GM23338 (cell line): ENCODE measurements at regions not wholly inside any gene's neighbourhood (a gene's known extent, or its start where the extent isn't known, plus 50 kb on each side); places are given as distances from the start of the nearest gene placed in this dataset.

Experiments used
- ATAC-seq: fragments of 200-7000 bp; cut with Tn5 transposase; 3 replicates; pipeline ENCODE4 v1.9.1; 2020
- DNase-seq: peaks from one replicate; pipeline ENCODE4 v3.0.0-alpha.2; 2015; ENCODE audit warnings: low spot score
- H2AFZ ChIP-seq: fragments of 200-600 bp; sonication (generic); 2 replicates; pipeline ENCODE4 v1.8.0; 2016; ENCODE audit warnings: antibody characterized with exemption, mild to moderate bottlenecking, moderate library complexity
- H3F3A ChIP-seq: fragments of 200-600 bp; sonication (generic); replicated peaks from 2 replicates; pipeline ENCODE4 v1.8.0; 2017; ENCODE audit warnings: antibody characterized with exemption, mixed run types, low read depth
- H3K27ac ChIP-seq: fragments of 200-600 bp; sonication (generic); 2 replicates; pipeline ENCODE4 v1.6.1; 2016; ENCODE audit warnings: low read depth
- H3K27me3 ChIP-seq: fragments of 200-600 bp; sonication (generic); 2 replicates; pipeline ENCODE4 v1.8.0; 2016; ENCODE audit warnings: mild to moderate bottlenecking, mixed run types, moderate library complexity; ENCODE audit not compliant: insufficient read depth
- H3K36me3 ChIP-seq: fragments of 200-600 bp; sonication (generic); 2 replicates; pipeline ENCODE4 v1.8.0; 2016; ENCODE audit warnings: mild to moderate bottlenecking; ENCODE audit not compliant: insufficient read depth
- H3K4me1 ChIP-seq: fragments of 200-600 bp; sonication (generic); 2 replicates; pipeline ENCODE4 v1.8.0; 2016; ENCODE audit warnings: mild to moderate bottlenecking, moderate library complexity; ENCODE audit not compliant: insufficient read depth
- H3K4me2 ChIP-seq: fragments of 200-600 bp; sonication (generic); 2 replicates; pipeline ENCODE4 v1.7.1; 2017; ENCODE audit warnings: mixed run types
- H3K4me3 ChIP-seq: fragments of 200-600 bp; sonication (generic); 2 replicates; pipeline ENCODE4 v1.6.1; 2016; ENCODE audit warnings: mixed run types
- H3K79me2 ChIP-seq: fragments of 200-600 bp; sonication (generic); replicated peaks from 2 replicates; pipeline ENCODE4 v1.8.0; 2017; ENCODE audit warnings: mild to moderate bottlenecking; ENCODE audit not compliant: insufficient read depth
- H3K9me2 ChIP-seq: fragments of 200-600 bp; sonication (generic); 2 replicates; pipeline ENCODE4 v1.8.0; 2017; ENCODE audit not compliant: insufficient read depth
- H4K20me1 ChIP-seq: fragments of 200-600 bp; sonication (generic); replicated peaks from 2 replicates; pipeline ENCODE4 v1.8.0; 2017; ENCODE audit warnings: mild to moderate bottlenecking; ENCODE audit not compliant: insufficient read depth
- H3K27ac Mint-ChIP-seq: 2 replicates; pipeline ENCODE4 v1.8.0; 2020; ENCODE audit warnings: inconsistent platforms, mild to moderate bottlenecking, moderate library complexity, mixed read lengths
- H3K27me3 Mint-ChIP-seq: 3 replicates; pipeline ENCODE4 v1.8.0; 2022; ENCODE audit warnings: low read depth, mild to moderate bottlenecking, moderate library complexity, mixed read lengths, inconsistent platforms; ENCODE audit not compliant: insufficient read depth, poor library complexity
- H3K36me3 Mint-ChIP-seq: 3 replicates; pipeline ENCODE4 v1.8.0; 2021; ENCODE audit warnings: low read depth, mild to moderate bottlenecking, inconsistent platforms, moderate library complexity, mixed read lengths
- H3K4me1 Mint-ChIP-seq: 3 replicates; pipeline ENCODE4 v1.8.0; 2020; ENCODE audit warnings: mild to moderate bottlenecking, inconsistent platforms, mixed read lengths
- H3K4me3 Mint-ChIP-seq: 3 replicates; pipeline ENCODE4 v1.8.0; 2021; ENCODE audit warnings: moderate library complexity, mild to moderate bottlenecking, inconsistent platforms, mixed read lengths
- H3K9me3 Mint-ChIP-seq: 3 replicates; pipeline ENCODE4 v1.8.0; 2020; ENCODE audit warnings: moderate library complexity, mild to moderate bottlenecking, inconsistent platforms, mixed read lengths
- CREB1 ChIP-seq: fragments of 250-450 bp; sonication (Bioruptor Pico); IDR thresholded peaks from 2 replicates; pipeline ENCODE4 v1.5.0; 2020; ENCODE audit warnings: low read depth, mild to moderate bottlenecking, moderate library complexity
- CTCF ChIP-seq, 2 experiments: fragments of 200-600 bp in 1 of 2; sonication (generic) in 1 of 2; conservative IDR thresholded peaks; 2 replicates each; pipeline versions ENCODE4 v1.5.1 to v1.6.1; 2016 to 2017; ENCODE audit warnings: antibody characterized with exemption in 2 of 2, low read depth in 2 of 2, mild to moderate bottlenecking in 2 of 2, moderate library complexity in 1 of 2
- ETS1 ChIP-seq: IDR thresholded peaks from 2 replicates; pipeline ENCODE4 v1.6.1; 2016; ENCODE audit warnings: antibody characterized with exemption
- EZH2 ChIP-seq: fragments of 200-600 bp; sonication (generic); IDR thresholded peaks from one replicate; pipeline ENCODE4 v1.8.0; 2017; ENCODE audit warnings: antibody characterized with exemption, mild to moderate bottlenecking, low read depth; ENCODE audit not compliant: unreplicated experiment
- EZH2phosphoT487 ChIP-seq: fragments of 200-600 bp; sonication (generic); IDR thresholded peaks from one replicate; pipeline ENCODE4 v1.8.1; 2018; ENCODE audit warnings: antibody characterized with exemption; ENCODE audit not compliant: unreplicated experiment
- JUNB ChIP-seq: IDR thresholded peaks from one replicate; pipeline ENCODE4 v1.6.1; 2016; ENCODE audit warnings: antibody characterized with exemption; ENCODE audit not compliant: unreplicated experiment
- NANOG ChIP-seq: IDR thresholded peaks from 2 replicates; pipeline ENCODE4 v1.6.1; 2016; ENCODE audit warnings: antibody characterized with exemption, borderline replicate concordance
- POLR2AphosphoS5 ChIP-seq: IDR thresholded peaks from 2 replicates; pipeline ENCODE4 v1.6.1; 2016; ENCODE audit warnings: antibody characterized with exemption, low read depth
- REST ChIP-seq: IDR thresholded peaks from one replicate; pipeline ENCODE4 v1.6.1; 2018; ENCODE audit warnings: antibody characterized with exemption; ENCODE audit not compliant: unreplicated experiment
- STAT1 ChIP-seq: IDR thresholded peaks from one replicate; pipeline ENCODE4 v1.6.1; 2016; ENCODE audit warnings: antibody characterized with exemption; ENCODE audit not compliant: unreplicated experiment
- ZNF114 ChIP-seq: fragments of 250-450 bp; sonication (Bioruptor Pico); IDR thresholded peaks from 2 replicates; pipeline ENCODE4 v1.5.0; 2020; ENCODE audit warnings: mild to moderate bottlenecking, moderate library complexity
- ZNF331 ChIP-seq: fragments of 250-450 bp; sonication (Bioruptor Pico); IDR thresholded peaks from 2 replicates; pipeline ENCODE4 v1.5.0; 2020; ENCODE audit warnings: low read depth, mild to moderate bottlenecking, moderate library complexity
- ZNF462 ChIP-seq: fragments of 250-450 bp; sonication (Bioruptor Pico); IDR thresholded peaks from 2 replicates; pipeline ENCODE4 v1.5.0; 2020; ENCODE audit warnings: mild to moderate bottlenecking, moderate library complexity

- no peak for TF ChIP-seq ZNF462 (CRISPR knock-in tag)
- TF ChIP-seq JUNB = no peak
Observed at GRCh38 chr14:38777401-38777800, 325.6 kb downstream of the SEC23A start (continued).

- Histone ChIP-seq H3K9me2 (no peaks in the 10 kb centered on the region; the same call in 1 of the 2 replicates), H3K36me3 (no peaks in the 10 kb centered on the region), H3K4me2 (no peak overlapping the region), H3K4me1 (no peaks in the 10 kb centered on the region), H3K27me3 (no peaks in the 10 kb centered on the region), H2AFZ (no peak overlapping the region), H3K27ac (no peak overlapping the region), H3F3A (no peaks in the 10 kb centered on the region), H4K20me1 (no peaks in the 10 kb centered on the region), H3K79me2 (no peaks in the 10 kb centered on the region), H3K4me3 (no peak overlapping the region)
- Mint-ChIP-seq H3K4me1 (no peaks in the 10 kb centered on the region), H3K9me3 (no peaks in the 10 kb centered on the region), H3K27me3 (peaks cover 2% of the 10 kb centered on the region), H3K27ac (no peak overlapping the region), H3K4me3 (no peak overlapping the region), H3K36me3 (no peaks in the 10 kb centered on the region)
- no peak for DNase-seq
- no peak for ATAC-seq
- TF ChIP-seq ZNF331 (CRISPR knock-in tag) (no peak), JUNB (no peak), EZH2 (no peak), NANOG (no peak), ETS1 (no peak), POLR2AphosphoS5 (no peak), REST (no peak), EZH2phosphoT487 (no peak), STAT1 (no peak), ZNF114 (CRISPR knock-in tag) (no peak), CREB1 (CRISPR knock-in tag) (no peak), CTCF (conservative IDR thresholded peaks at IDR 0.05; ENCODE audit: low read depth in 2 of 2) (no peak)
Observed at GRCh38 chr14:38775986-38776385, 327.0 kb downstream of the SEC23A start.
